IMR-90 (cell line): ENCODE measurements at regions not wholly inside any gene's neighbourhood (a gene's known extent, or its start where the extent isn't known, plus 50 kb on each side); places are given as distances from the start of the nearest gene placed in this dataset.

Source experiments
- ATAC-seq: fragments of 200-7000 bp; cut with Tn5 transposase; 2 replicates; pipeline ENCODE4 v1.9.1; 2020; ENCODE audit warnings: low read depth, mild to moderate bottlenecking, moderate library complexity
- BruUV-seq: library from RNA; stranded (reverse); fragments of 400-500 nt; replicated peaks from 2 replicates; lab custom pipeline; 2021; lab: Mats Ljungman, UMichigan
- CTCF ChIA-PET: fragments of 300-600 bp; formaldehyde crosslinking; extraction: SDS; loops from one replicate; lab custom pipeline; 2021; ENCODE audit warnings: antibody characterized with exemption; lab: Yijun Ruan, JAX
- POLR2A ChIA-PET: fragments of 300-600 bp; sonication (Branson Sonifier 250); formaldehyde crosslinking; loops from one replicate; lab custom pipeline; 2022; ENCODE audit warnings: antibody characterized with exemption; ENCODE audit not compliant: unreplicated experiment; lab: Charles Lee
- DNase-seq: peaks from one replicate; pipeline ENCODE4 v3.0.0; 2013
- H2AFZ ChIP-seq: replicated peaks from 2 replicates; pipeline ENCODE3; 2013; ENCODE audit warnings: low read length, mild to moderate bottlenecking; ENCODE audit not compliant: poor library complexity
- H2AK5ac ChIP-seq: 2 replicates; pipeline ENCODE4 v1.6.1; 2013; ENCODE audit warnings: low read depth, low read length, inconsistent platforms
- H2AK9ac ChIP-seq: replicated peaks from 2 replicates; pipeline ENCODE3; 2013; ENCODE audit warnings: mild to moderate bottlenecking, low read depth, low read length, moderate library complexity; ENCODE audit not compliant: poor library complexity
- H2BK120ac ChIP-seq: 2 replicates; pipeline ENCODE4 v1.6.1; 2013; ENCODE audit warnings: low read depth, low read length, inconsistent platforms
- H2BK15ac ChIP-seq: 3 replicates; pipeline ENCODE4 v1.6.1; 2013; ENCODE audit warnings: low read depth, low read length, inconsistent platforms
- H2BK20ac ChIP-seq: 2 replicates; pipeline ENCODE4 v1.6.1; 2013; ENCODE audit warnings: low read depth, mild to moderate bottlenecking, inconsistent platforms, low read length, moderate library complexity
- H2BK5ac ChIP-seq: 2 replicates; pipeline ENCODE4 v1.6.1; 2013; ENCODE audit warnings: mild to moderate bottlenecking, low read depth, low read length, inconsistent platforms; ENCODE audit not compliant: poor library complexity, severe bottlenecking
- H3K14ac ChIP-seq: replicated peaks from 2 replicates; pipeline ENCODE4 v1.6.1; 2013; ENCODE audit warnings: low read depth, low read length, inconsistent platforms
- H3K18ac ChIP-seq: 2 replicates; pipeline ENCODE4 v1.6.1; 2013; ENCODE audit warnings: low read depth, low read length, control low read depth
- H3K23ac ChIP-seq: 2 replicates; pipeline ENCODE4 v1.6.1; 2013; ENCODE audit warnings: low read depth, low read length, inconsistent platforms
- H3K27ac ChIP-seq: 2 replicates; pipeline ENCODE4 v1.5.1; 2013; ENCODE audit warnings: mild to moderate bottlenecking, control low read depth, low read length; ENCODE audit not compliant: insufficient read depth
- H3K27me3 ChIP-seq: 2 replicates; pipeline ENCODE4 v1.6.1; 2013; ENCODE audit warnings: low read length; ENCODE audit not compliant: control insufficient read depth, insufficient read depth
- H3K36me3 ChIP-seq: 2 replicates; pipeline ENCODE4 v1.6.1; 2013; ENCODE audit warnings: low read length, mixed read lengths; ENCODE audit not compliant: control insufficient read depth, insufficient read depth
- H3K4ac ChIP-seq: 2 replicates; pipeline ENCODE4 v1.6.1; 2013; ENCODE audit warnings: low read depth, low read length, inconsistent platforms
- H3K4me1 ChIP-seq: 2 replicates; pipeline ENCODE4 v1.6.1; 2013; ENCODE audit warnings: low read length, mixed read lengths; ENCODE audit not compliant: control insufficient read depth, insufficient read depth
- H3K4me2 ChIP-seq: 2 replicates; pipeline ENCODE4 v1.6.1; 2013; ENCODE audit warnings: low read depth, mild to moderate bottlenecking, control low read depth, low read length, moderate library complexity
- H3K4me3 ChIP-seq: 2 replicates; pipeline ENCODE4 v1.5.1; 2013; ENCODE audit warnings: low read depth, mild to moderate bottlenecking, control low read depth, low read length, moderate library complexity; ENCODE audit not compliant: insufficient read depth
- H3K56ac ChIP-seq: 2 replicates; pipeline ENCODE4 v1.6.1; 2013; ENCODE audit warnings: low read length, inconsistent platforms; ENCODE audit not compliant: insufficient read depth; ENCODE audit errors: extremely low read depth
- H3K79me1 ChIP-seq, 2 experiments: 2 replicates each; pipeline ENCODE4 v1.6.1; 2013; ENCODE audit warnings: low read length in 2 of 2, inconsistent platforms in 1 of 2, low read depth in 1 of 2
- H3K9ac ChIP-seq: 2 replicates; pipeline ENCODE4 v1.6.1; 2013; ENCODE audit warnings: low read depth, low read length, control low read depth
- H3K9me1 ChIP-seq: 2 replicates; pipeline ENCODE4 v1.6.1; 2013; ENCODE audit warnings: low read length, inconsistent platforms; ENCODE audit not compliant: insufficient read depth
- H3K9me3 ChIP-seq: 2 replicates; pipeline ENCODE4 v1.6.1; 2013; ENCODE audit warnings: low read length; ENCODE audit not compliant: control insufficient read depth, insufficient read depth
- H4K20me1 ChIP-seq: 2 replicates; pipeline ENCODE4 v1.6.1; 2013; ENCODE audit warnings: low read length, inconsistent platforms; ENCODE audit not compliant: insufficient read depth
- H4K5ac ChIP-seq: 2 replicates; pipeline ENCODE4 v1.6.1; 2013; ENCODE audit warnings: mild to moderate bottlenecking, low read depth, low read length, control low read depth
- H4K8ac ChIP-seq, 2 experiments: 2 replicates each; pipeline ENCODE4 v1.6.1; 2013; ENCODE audit warnings: low read depth in 2 of 2, low read length in 2 of 2, control low read depth in 1 of 2, inconsistent platforms in 1 of 2
- H4K91ac ChIP-seq: 2 replicates; pipeline ENCODE4 v1.6.1; 2013; ENCODE audit warnings: low read depth, low read length, inconsistent platforms; ENCODE audit not compliant: insufficient read depth
- CEBPB ChIP-seq: IDR thresholded peaks from 2 replicates; pipeline ENCODE4 v1.6.1; 2012; ENCODE audit warnings: low read depth, low read length, improper control_type of control experiment
- CHD1 ChIP-seq: IDR thresholded peaks from 2 replicates; pipeline ENCODE4 v1.6.1; 2012; ENCODE audit warnings: low read depth, low read length, improper control_type of control experiment
- ELK1 ChIP-seq: fragments of 150-350 bp; IDR thresholded peaks from 2 replicates; pipeline ENCODE4 v1.6.1; 2016; ENCODE audit warnings: low read depth, mild to moderate bottlenecking, low read length, moderate library complexity, borderline replicate concordance
- FOS ChIP-seq: fragments of 150-350 bp; IDR thresholded peaks from 2 replicates; pipeline ENCODE4 v1.6.1; 2016; ENCODE audit warnings: low read depth, low read length
- MAFK ChIP-seq: IDR thresholded peaks from 2 replicates; pipeline ENCODE4 v1.6.1; 2012; ENCODE audit warnings: low read depth, low read length, improper control_type of control experiment
- MAZ ChIP-seq: IDR thresholded peaks from 2 replicates; pipeline ENCODE4 v1.6.1; 2012; ENCODE audit warnings: low read depth, mild to moderate bottlenecking, low read length, improper control_type of control experiment, moderate library complexity, borderline replicate concordance
- NFE2L2 ChIP-seq: fragments of 150-350 bp; IDR thresholded peaks from 2 replicates; pipeline ENCODE4 v1.6.1; 2016; ENCODE audit warnings: low read depth, mild to moderate bottlenecking, low read length
- POLR2A ChIP-seq: IDR thresholded peaks from 2 replicates; pipeline ENCODE4 v1.6.1; 2012; ENCODE audit warnings: mild to moderate bottlenecking, low read depth, low read length
- RAD21 ChIP-seq: IDR thresholded peaks from 2 replicates; pipeline ENCODE4 v1.6.1; 2012; ENCODE audit warnings: low read length, improper control_type of control experiment
- RCOR1 ChIP-seq: IDR thresholded peaks from 2 replicates; pipeline ENCODE4 v1.6.1; 2012; ENCODE audit warnings: mild to moderate bottlenecking, low read length, improper control_type of control experiment; ENCODE audit not compliant: insufficient replicate concordance
- RFX5 ChIP-seq: IDR thresholded peaks from 2 replicates; pipeline ENCODE4 v1.8.0; 2012; ENCODE audit warnings: low read depth, mild to moderate bottlenecking, low read length, moderate library complexity
- SMC3 ChIP-seq: fragments of 150-350 bp; IDR thresholded peaks from 2 replicates; pipeline ENCODE4 v1.6.1; 2016; ENCODE audit warnings: low read depth, mild to moderate bottlenecking, antibody characterized with exemption, low read length, moderate library complexity
- WGBS, 2 experiments: methylation state at CpG; one replicate each; pipeline versions ENCODE4 v1.1.5 to v1.1.7; 2013; ENCODE audit warnings: missing lambda C conversion rate in 2 of 2; ENCODE audit not compliant: insufficient read length in 1 of 2; ENCODE audit errors: extremely low coverage in 2 of 2; 5-methylcytosine and 5-hydroxymethylcytosine counted together
- dilution Hi-C: fragments of 300-500 bp; cut with HindIII; formaldehyde crosslinking; loops from one replicate; pipeline ENCODE4 v1.14.3; 2018; ENCODE audit warnings: low sequenced_read_pairs; ENCODE audit not compliant: unreplicated experiment
- in situ Hi-C: fragments of 300-500 bp; cut with MboI; formaldehyde crosslinking; loops from 3 replicates; pipeline ENCODE4 v1.14.3; 2019; ENCODE audit warnings: low sequenced_read_pairs, inconsistent platforms, mixed read lengths
- intact Hi-C: fragments of 100-400 bp; cut with micrococcal nuclease; formaldehyde crosslinking; loops from 2 replicates; pipeline ENCODE4 v1.10.0; 2022
- TF ChIP-seq, protein P1 (sequence below): conservative IDR thresholded peaks from 2 replicates; pipeline ENCODE4 v1.5.1; 2012; ENCODE audit warnings: mild to moderate bottlenecking, low read depth, low read length, improper control_type of control experiment
- TF ChIP-seq, protein P2 (sequence below): fragments of 150-350 bp; IDR thresholded peaks from 2 replicates; pipeline ENCODE4 v1.6.1; 2017; ENCODE audit warnings: mild to moderate bottlenecking, antibody characterized with exemption, low read length, low read depth

- no peak overlapping the region for H4K5ac ChIP-seq
- no peaks in the 10 kb centered on the region for H3K79me1 ChIP-seq
- H3K36me3 ChIP-seq: no peaks in the 10 kb centered on the region
- no peak overlapping the region for H2BK5ac ChIP-seq
- H3K9ac ChIP-seq: no peak overlapping the region
- no peak overlapping the region for H4K8ac ChIP-seq
- no peak overlapping the region for H2BK15ac ChIP-seq
- no peak; the same call in none of the 2 replicates for ATAC-seq
- no peaks in the 10 kb centered on the region for H3K27me3 ChIP-seq
- H3K56ac ChIP-seq: no peak overlapping the region
- intact Hi-C loops: no loop called here
- H3K27ac ChIP-seq: no peak overlapping the region
- no CpG with 5 or more reads among the region's 3 CpGs for WGBS, 2 experiments
- no peak overlapping the region for H4K91ac ChIP-seq
- H3K18ac ChIP-seq: no peak overlapping the region
- H3K9me1 ChIP-seq: no peaks in the 10 kb centered on the region
- no peak for DNase-seq
- peaks cover 2% of the 10 kb centered on the region; the same call in 1 of the 2 replicates for H3K4me1 ChIP-seq
- H3K4me2 ChIP-seq: no peak overlapping the region
- no peaks in the 10 kb centered on the region for H3K9me3 ChIP-seq
- no peak overlapping the region for H2AK9ac ChIP-seq
- dilution Hi-C loops: no loop called here
- H4K20me1 ChIP-seq: no peaks in the 10 kb centered on the region
- no peak overlapping the region for H3K23ac ChIP-seq
- H2BK120ac ChIP-seq: no peak overlapping the region
- in situ Hi-C loops: no loop called here
- CTCF ChIA-PET: no interaction called here
- POLR2A ChIA-PET: no interaction called here
- no peak overlapping the region for H3K4ac ChIP-seq
- no peak overlapping the region for H2AFZ ChIP-seq
- H3K4me3 ChIP-seq: no peak overlapping the region
- H3K14ac ChIP-seq: no peak overlapping the region
- H2BK20ac ChIP-seq: no peak overlapping the region
- TF ChIP-seq FOS (no peak), CHD1 (no peak), MAZ (no peak), NFE2L2 (no peak), SMC3 (no peak), MAFK (no peak), RAD21 (no peak), RFX5 (no peak), POLR2A (no peak), CEBPB (no peak), RCOR1 (no peak), ELK1 (no peak)
- TF ChIP-seq, protein P1, sequence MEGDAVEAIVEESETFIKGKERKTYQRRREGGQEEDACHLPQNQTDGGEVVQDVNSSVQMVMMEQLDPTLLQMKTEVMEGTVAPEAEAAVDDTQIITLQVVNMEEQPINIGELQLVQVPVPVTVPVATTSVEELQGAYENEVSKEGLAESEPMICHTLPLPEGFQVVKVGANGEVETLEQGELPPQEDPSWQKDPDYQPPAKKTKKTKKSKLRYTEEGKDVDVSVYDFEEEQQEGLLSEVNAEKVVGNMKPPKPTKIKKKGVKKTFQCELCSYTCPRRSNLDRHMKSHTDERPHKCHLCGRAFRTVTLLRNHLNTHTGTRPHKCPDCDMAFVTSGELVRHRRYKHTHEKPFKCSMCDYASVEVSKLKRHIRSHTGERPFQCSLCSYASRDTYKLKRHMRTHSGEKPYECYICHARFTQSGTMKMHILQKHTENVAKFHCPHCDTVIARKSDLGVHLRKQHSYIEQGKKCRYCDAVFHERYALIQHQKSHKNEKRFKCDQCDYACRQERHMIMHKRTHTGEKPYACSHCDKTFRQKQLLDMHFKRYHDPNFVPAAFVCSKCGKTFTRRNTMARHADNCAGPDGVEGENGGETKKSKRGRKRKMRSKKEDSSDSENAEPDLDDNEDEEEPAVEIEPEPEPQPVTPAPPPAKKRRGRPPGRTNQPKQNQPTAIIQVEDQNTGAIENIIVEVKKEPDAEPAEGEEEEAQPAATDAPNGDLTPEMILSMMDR: no peak
- TF ChIP-seq, protein P2, sequence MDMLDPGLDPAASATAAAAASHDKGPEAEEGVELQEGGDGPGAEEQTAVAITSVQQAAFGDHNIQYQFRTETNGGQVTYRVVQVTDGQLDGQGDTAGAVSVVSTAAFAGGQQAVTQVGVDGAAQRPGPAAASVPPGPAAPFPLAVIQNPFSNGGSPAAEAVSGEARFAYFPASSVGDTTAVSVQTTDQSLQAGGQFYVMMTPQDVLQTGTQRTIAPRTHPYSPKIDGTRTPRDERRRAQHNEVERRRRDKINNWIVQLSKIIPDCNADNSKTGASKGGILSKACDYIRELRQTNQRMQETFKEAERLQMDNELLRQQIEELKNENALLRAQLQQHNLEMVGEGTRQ: no peak
- no TSS peak for BruUV-seq
- H2AK5ac ChIP-seq: no peak overlapping the region
Measured at GRCh38 chr13:87244256-87244890, 426.8 kb upstream of the SLITRK5 start.
